Urothelium cell line (cell line): ENCODE measurements at regions not wholly inside any gene's neighbourhood (a gene's known extent, or its start where the extent isn't known, plus 50 kb on each side); places are given as distances from the start of the nearest gene placed in this dataset.
"Not testable (repeated sequence)": the region's sequence is repeated elsewhere in the genome, so short reads cannot be mapped to it uniquely, and the experiment has no call there.

ENCODE experiments used
- DNase-seq: peaks from one replicate; pipeline ENCODE4 v3.0.0; 2011; ENCODE audit warnings: low spot score, mixed read lengths
- FAIRE-seq: peaks from 2 replicates; lab custom pipeline; 2011; peaks lifted over from hg19 to GRCh38; lab: Jason Lieb, UNC

- not testable (repeated sequence) for FAIRE-seq, DNase-seq
Observed at GRCh38 chrX:77390365-77390764, 56.8 kb upstream of the FGF16 start.

DNA sequence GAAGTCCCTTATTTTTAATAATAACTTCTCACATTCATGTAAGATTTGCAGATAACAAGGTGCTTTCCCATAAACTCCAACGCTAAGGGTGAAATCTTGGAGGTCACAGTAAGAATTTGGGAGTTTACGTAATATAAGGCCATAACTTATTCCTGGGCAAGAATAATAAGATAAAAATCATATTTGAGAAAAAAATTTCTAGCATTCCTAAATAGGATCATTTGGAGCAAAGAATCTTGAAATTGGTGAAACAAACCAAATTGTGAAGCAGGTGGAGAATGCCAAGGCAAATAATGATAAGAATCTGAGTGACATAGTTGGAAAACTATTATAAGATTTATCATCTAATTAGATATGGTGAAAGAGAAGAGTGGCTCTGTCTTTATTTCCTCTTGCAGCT, 50.4 kb upstream of the FGF16 start:
- DNase-seq (no peak), FAIRE-seq (no peak)
